GM12874 (cell line): ENCODE measurements at regions not wholly inside any gene's neighbourhood (a gene's known extent, or its start where the extent isn't known, plus 50 kb on each side); places are given as distances from the start of the nearest gene placed in this dataset.

Source experiments
- CTCF ChIP-seq: IDR thresholded peaks from 2 replicates; pipeline ENCODE4 v1.5.1; 2011; ENCODE audit warnings: low read depth, mild to moderate bottlenecking, control low read depth, low read length, moderate library complexity; ENCODE audit not compliant: insufficient read depth

GRCh38 chr2:21794611-21795010 lies 670.8 kb downstream of the TDRD15 start:
- no peak for TF ChIP-seq CTCF

GRCh38 chr2:21800356-21800755 lies 676.6 kb downstream of the TDRD15 start:
- TF ChIP-seq CTCF: no peak

- TF ChIP-seq CTCF: no peak
These were observed 679.8 kb downstream of the TDRD15 start for GRCh38 chr2:21803550-21803949.

GRCh38 chr2:21804151-21804550 lies 680.4 kb downstream of the TDRD15 start:
- TF ChIP-seq CTCF: no peak

- no peak for TF ChIP-seq CTCF
These were observed 687.8 kb downstream of the TDRD15 start for GRCh38 chr2:21811541-21811940.

GRCh38 chr2:21812766-21813165 lies 689.0 kb downstream of the TDRD15 start:
- TF ChIP-seq CTCF: no peak

GRCh38 chr2:21814588-21815149 lies 690.9 kb downstream of the TDRD15 start:
- no peak for TF ChIP-seq CTCF

GRCh38 chr2:21818212-21818795 lies 694.5 kb downstream of the TDRD15 start:
- no peak for TF ChIP-seq CTCF
